ENCODE measurements at regions not wholly inside any gene's neighbourhood (a gene's known extent, or its start where the extent isn't known, plus 50 kb on each side); places are given as distances from the start of the nearest gene placed in this dataset.

GRCh38 chrX:46321676-46322075 lies 223.5 kb downstream of the ZNF674 start:
- peaks cover 0 to 9% of the 10 kb centered on the region in 2 donors for H3K4me1 ChIP-seq
- intact Hi-C loops (cut with DNase I): no loop called here
- no peak for DNase-seq
- H3K36me3 ChIP-seq: no peaks in the 10 kb centered on the region
- no peak overlapping the region for H3K4me3 ChIP-seq (replicated peaks in 1 of 3)
- TF ChIP-seq, protein P1, sequence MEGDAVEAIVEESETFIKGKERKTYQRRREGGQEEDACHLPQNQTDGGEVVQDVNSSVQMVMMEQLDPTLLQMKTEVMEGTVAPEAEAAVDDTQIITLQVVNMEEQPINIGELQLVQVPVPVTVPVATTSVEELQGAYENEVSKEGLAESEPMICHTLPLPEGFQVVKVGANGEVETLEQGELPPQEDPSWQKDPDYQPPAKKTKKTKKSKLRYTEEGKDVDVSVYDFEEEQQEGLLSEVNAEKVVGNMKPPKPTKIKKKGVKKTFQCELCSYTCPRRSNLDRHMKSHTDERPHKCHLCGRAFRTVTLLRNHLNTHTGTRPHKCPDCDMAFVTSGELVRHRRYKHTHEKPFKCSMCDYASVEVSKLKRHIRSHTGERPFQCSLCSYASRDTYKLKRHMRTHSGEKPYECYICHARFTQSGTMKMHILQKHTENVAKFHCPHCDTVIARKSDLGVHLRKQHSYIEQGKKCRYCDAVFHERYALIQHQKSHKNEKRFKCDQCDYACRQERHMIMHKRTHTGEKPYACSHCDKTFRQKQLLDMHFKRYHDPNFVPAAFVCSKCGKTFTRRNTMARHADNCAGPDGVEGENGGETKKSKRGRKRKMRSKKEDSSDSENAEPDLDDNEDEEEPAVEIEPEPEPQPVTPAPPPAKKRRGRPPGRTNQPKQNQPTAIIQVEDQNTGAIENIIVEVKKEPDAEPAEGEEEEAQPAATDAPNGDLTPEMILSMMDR (IDR thresholded peaks at IDR 0.05): no peak
- no peak for TF ChIP-seq POLR2A (IDR thresholded peaks at IDR 0.05)
- H3K27ac ChIP-seq: no peak overlapping the region
- H3K9me3 ChIP-seq: no peaks in the 10 kb centered on the region
- H3K27me3 ChIP-seq: no peaks in the 10 kb centered on the region

DNA sequence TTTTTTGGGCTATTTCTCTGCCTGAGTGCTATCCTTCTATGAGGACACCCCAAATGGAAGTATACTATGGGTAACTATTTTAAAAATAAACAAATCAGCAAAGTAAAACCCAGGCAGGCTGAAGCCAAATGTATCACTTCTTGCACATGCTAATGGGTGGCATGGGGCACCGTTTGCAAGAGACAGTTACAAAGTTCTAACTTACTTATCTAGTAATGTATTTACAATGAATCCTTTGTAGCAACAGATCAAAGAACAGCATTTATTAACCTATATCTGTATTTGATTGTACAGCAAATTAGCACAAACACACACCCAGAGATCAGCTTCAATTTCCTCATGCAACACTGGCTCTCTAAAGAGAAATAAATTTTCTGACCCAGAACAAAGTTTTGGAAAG lies 225.5 kb downstream of the ZNF674 start:
- intact Hi-C loops (cut with DNase I): no loop called here
- H3K36me3 ChIP-seq: no peaks in the 10 kb centered on the region
- H3K27me3 ChIP-seq: no peaks in the 10 kb centered on the region

DNA sequence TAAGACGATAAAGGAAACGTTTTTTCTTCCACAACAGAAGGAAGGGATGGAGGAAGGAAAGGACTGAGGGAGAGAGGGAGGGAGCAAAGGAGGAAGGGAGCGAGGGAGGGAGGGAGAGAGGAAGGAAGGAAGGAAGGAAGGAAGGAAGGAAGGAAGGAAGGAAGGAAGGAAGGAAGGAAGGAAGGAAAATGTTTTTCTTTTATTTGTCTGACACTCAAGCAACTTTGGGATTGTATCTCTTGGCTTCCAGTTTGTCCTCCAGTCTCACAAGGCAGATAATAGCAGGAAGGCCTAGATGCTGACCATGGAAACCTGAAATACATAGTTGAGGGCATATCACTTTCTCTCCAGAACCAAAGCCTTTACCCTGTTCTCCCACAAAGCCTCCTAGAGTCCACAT lies 226.7 kb downstream of the ZNF674 start:
- Histone ChIP-seq H3K4me3 (replicated peaks in 1 of 3) (no peak overlapping the region), H3K27ac (no peak overlapping the region), H3K36me3 (no peaks in the 10 kb centered on the region), H3K4me1 (no peaks in the 10 kb centered on the region), H3K27me3 (no peaks in the 10 kb centered on the region), H3K9me3 (no peaks in the 10 kb centered on the region)
- no peak for TF ChIP-seq POLR2A (IDR thresholded peaks at IDR 0.05)
- TF ChIP-seq, protein P1 (IDR thresholded peaks at IDR 0.05): no peak
- intact Hi-C loops (cut with DNase I): no loop called here
- 65 to 84% methylated on average over 3 of the region's 3 CpGs for WGBS, 2 donors
- no peak for DNase-seq

More for the DNA sequence above, 225.5 kb downstream of the ZNF674 start:
- H3K27ac ChIP-seq: no peak overlapping the region
- H3K4me3 ChIP-seq (replicated peaks in 1 of 3): no peak overlapping the region
- DNase-seq: no peak
- WGBS, 2 donors: 50 to 65% methylated on average over 1 of the region's 1 CpG
- H3K9me3 ChIP-seq: no peaks in the 10 kb centered on the region
- no peaks in the 10 kb centered on the region for H3K4me1 ChIP-seq
- no peak for TF ChIP-seq POLR2A (IDR thresholded peaks at IDR 0.05)
- TF ChIP-seq, protein P1 (IDR thresholded peaks at IDR 0.05): no peak

DNA sequence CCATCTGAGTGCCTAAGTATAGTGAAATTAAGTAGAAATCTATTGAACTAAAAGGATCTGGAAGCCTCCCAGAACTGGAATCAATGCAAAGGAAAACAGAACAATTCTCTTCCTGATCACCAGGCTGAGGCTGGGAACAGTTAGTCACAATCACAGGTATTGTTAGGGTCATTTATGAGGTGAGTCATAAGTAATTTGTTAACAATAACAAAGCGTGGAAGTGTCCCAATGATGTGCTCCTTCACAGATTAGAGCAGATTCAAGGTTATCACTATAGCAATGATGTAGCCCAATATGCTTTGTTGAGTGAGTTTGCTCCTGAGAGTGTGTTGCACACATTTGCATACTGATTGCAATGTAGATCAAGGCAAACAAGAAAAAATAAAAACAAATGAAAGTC lies 228.1 kb downstream of the ZNF674 start:
- no peak overlapping the region for H3K27ac ChIP-seq
- H3K27me3 ChIP-seq: no peaks in the 10 kb centered on the region
- TF ChIP-seq, protein P1 (IDR thresholded peaks at IDR 0.05): no peak
- TF ChIP-seq POLR2A (IDR thresholded peaks at IDR 0.05): no peak
- 64 to 65% methylated on average over 1 of the region's 1 CpG for WGBS, 2 donors
- DNase-seq: no peak
- H3K9me3 ChIP-seq: no peaks in the 10 kb centered on the region
- no peak overlapping the region for H3K4me3 ChIP-seq (replicated peaks in 1 of 3)
- H3K36me3 ChIP-seq: no peaks in the 10 kb centered on the region
- H3K4me1 ChIP-seq: no peaks in the 10 kb centered on the region
- intact Hi-C loops (cut with DNase I): no loop called here

GRCh38 chrX:46311581-46312120 lies 233.6 kb downstream of the ZNF674 start:
- 61 to 73% methylated on average over 3 to 4 of the region's 4 CpGs for WGBS, 2 donors
- Histone ChIP-seq H3K9me3 (no peaks in the 10 kb centered on the region), H3K4me3 (replicated peaks in 1 of 3) (no peak overlapping the region), H3K4me1 (no peaks in the 10 kb centered on the region), H3K27ac (no peak overlapping the region), H3K36me3 (no peaks in the 10 kb centered on the region), H3K27me3 (no peaks in the 10 kb centered on the region)
- DNase-seq: no peak
- no peak for TF ChIP-seq POLR2A (IDR thresholded peaks at IDR 0.05)
- TF ChIP-seq, protein P1 (IDR thresholded peaks at IDR 0.05): no peak
- intact Hi-C loops (cut with DNase I): no loop called here

Data from thyroid gland (tissue), 4 donors.